ENCODE measurements at regions not wholly inside any gene's neighbourhood (a gene's known extent, or its start where the extent isn't known, plus 50 kb on each side); places are given as distances from the start of the nearest gene placed in this dataset.

DNA sequence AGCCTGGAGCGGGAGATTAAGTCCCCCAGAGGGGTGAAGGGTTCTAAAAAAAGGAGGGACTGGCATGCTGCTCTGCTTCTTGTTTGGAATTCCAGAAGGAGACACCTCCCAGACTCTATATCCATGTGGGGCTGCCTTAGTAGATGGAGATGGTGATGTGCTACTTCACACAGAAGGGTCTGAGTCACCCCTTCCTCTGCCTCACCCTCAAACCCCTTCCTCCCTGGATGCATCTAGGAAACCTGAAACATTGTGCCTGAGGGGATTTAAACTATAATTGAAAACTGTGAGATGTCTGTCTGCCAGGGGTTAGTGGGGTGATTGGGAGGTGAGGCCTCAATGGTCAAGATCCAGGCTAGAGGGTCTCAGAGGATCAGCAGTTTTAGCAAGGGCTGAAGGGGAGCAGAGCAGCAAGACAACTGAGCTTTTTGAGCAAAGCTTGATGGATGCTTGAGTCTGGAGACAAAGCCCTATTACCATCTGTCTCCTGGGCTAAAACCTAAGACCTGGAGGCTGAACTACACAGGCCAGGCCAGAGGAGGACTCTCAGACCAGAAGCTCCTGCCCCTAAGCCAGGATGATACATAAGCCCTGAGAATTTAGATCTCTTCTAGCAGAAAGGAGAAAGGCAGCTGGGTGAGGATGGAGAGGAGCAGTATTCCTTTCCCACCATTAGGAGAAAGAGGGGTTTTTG, 314.7 kb upstream of the ATP2B1 start:
- Histone ChIP-seq H3K27me3 (ENCODE audit: control insufficient read depth, insufficient read depth, low read length) (no peaks in the 10 kb centered on the region), H3K4me3 (ENCODE audit: low read depth, low read length) (no peak overlapping the region), H3K36me3 (ENCODE audit: control insufficient read depth, insufficient read depth, low read length) (no peaks in the 10 kb centered on the region), H3K4me1 (ENCODE audit: control insufficient read depth, insufficient read depth, low read length, poor library complexity, severe bottlenecking) (peaks cover 7% of the 10 kb centered on the region), H3K27ac (ENCODE audit: insufficient read depth, low read length, poor library complexity, severe bottlenecking) (no peak overlapping the region), H3K9me3 (ENCODE audit: control insufficient read depth in 2 of 2, low read length in 2 of 2) (no peaks in the 10 kb centered on the region)
- DNase-seq = no peak
- Mint-ChIP-seq H3K27ac (no peak overlapping the region), H3K4me1 (peaks cover 3 to 7% (median 4%) of the 10 kb centered on the region in 4 donors), H3K4me3 (no peak overlapping the region), H3K27me3 (no peaks in the 10 kb centered on the region), H3K36me3 (no peaks in the 10 kb centered on the region), H3K9me3 (no peaks in the 10 kb centered on the region)
- ATAC-seq (ENCODE audit: low read depth in 2 of 2) = no peak

DNA sequence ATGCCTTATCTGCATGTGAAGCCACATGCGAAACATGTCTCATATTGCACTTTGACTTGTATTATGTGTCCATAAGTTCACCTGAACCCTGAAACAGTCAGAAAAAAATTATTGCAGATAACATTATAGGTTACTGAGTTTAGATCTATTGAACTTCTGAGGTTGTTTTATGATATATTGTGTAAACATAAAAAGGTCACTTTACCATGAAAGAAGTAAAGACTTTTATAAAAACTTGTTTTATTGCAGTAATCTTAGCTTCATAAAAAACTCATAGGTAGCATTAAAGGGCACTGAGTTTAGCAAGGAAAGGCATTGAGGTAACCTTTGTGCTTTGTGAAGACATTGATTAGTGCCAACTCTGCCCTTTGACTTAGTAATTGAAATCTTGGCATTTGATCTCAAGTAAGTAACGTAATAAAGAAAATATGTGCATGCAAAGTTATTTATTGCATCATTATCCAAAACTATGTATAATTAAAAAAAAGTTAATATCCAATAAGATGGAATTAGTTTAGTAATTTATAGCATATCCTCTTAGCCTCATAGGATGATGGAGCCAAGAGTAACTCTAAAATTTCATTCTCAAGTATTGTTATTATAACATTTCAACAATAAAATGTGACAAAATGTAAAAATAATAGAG, 313.3 kb upstream of the ATP2B1 start:
- H3K9me3 Mint-ChIP-seq = no peaks in the 10 kb centered on the region
- ATAC-seq (ENCODE audit: low read depth in 2 of 2) = no peak
- no peak overlapping the region for H3K27ac ChIP-seq (ENCODE audit: insufficient read depth, low read length, poor library complexity, severe bottlenecking)

DNA sequence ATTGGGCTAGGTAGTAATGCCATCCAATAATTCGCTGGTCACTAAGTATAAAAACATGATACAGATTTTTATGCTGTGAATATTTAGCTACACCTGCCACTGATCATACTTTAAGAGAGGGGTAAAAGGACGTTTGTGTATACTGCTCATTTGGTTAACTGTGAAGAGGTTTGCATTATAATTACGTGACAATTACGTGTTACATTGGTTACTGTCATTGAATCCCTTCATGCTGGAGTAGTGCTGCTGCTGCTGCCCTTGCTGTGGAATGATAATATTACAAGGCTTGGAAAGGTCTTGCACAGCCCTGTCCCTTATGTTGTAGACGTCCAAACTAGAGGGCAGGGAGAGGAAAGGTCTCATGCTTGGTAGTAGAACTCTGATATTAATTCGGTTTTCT, 312.2 kb upstream of the ATP2B1 start:
- DNase-seq = no peak
- Mint-ChIP-seq H3K36me3 (no peaks in the 10 kb centered on the region), H3K4me1 (no peaks in the 10 kb centered on the region), H3K4me3 (no peak overlapping the region), H3K9me3 (no peaks in the 10 kb centered on the region), H3K27me3 (no peaks in the 10 kb centered on the region), H3K27ac (no peak overlapping the region)
- H3K4me1 ChIP-seq (ENCODE audit: control insufficient read depth, insufficient read depth, low read length, poor library complexity, severe bottlenecking) = no peaks in the 10 kb centered on the region
- no peak overlapping the region for H3K27ac ChIP-seq (ENCODE audit: insufficient read depth, low read length, poor library complexity, severe bottlenecking)
- H3K9me3 ChIP-seq (ENCODE audit: control insufficient read depth in 2 of 2, low read length in 2 of 2) = no peaks in the 10 kb centered on the region
- no peak overlapping the region for H3K4me3 ChIP-seq (ENCODE audit: low read depth, low read length)
- H3K36me3 ChIP-seq (ENCODE audit: control insufficient read depth, insufficient read depth, low read length) = no peaks in the 10 kb centered on the region
- no peak for ATAC-seq (ENCODE audit: low read depth in 2 of 2)
- no peaks in the 10 kb centered on the region for H3K27me3 ChIP-seq (ENCODE audit: control insufficient read depth, insufficient read depth, low read length)

More for the DNA sequence above, 313.3 kb upstream of the ATP2B1 start:
- H3K36me3 ChIP-seq (ENCODE audit: control insufficient read depth, insufficient read depth, low read length) = no peaks in the 10 kb centered on the region
- H3K36me3 Mint-ChIP-seq = no peaks in the 10 kb centered on the region
- no peak overlapping the region for H3K4me3 Mint-ChIP-seq
- no peaks in the 10 kb centered on the region for H3K27me3 Mint-ChIP-seq
- no peak for DNase-seq
- H3K4me3 ChIP-seq (ENCODE audit: low read depth, low read length) = no peak overlapping the region
- H3K27ac Mint-ChIP-seq = no peak overlapping the region
- no peaks in the 10 kb centered on the region for H3K9me3 ChIP-seq (ENCODE audit: control insufficient read depth in 2 of 2, low read length in 2 of 2)
- no peaks in the 10 kb centered on the region for H3K27me3 ChIP-seq (ENCODE audit: control insufficient read depth, insufficient read depth, low read length)
- H3K4me1 Mint-ChIP-seq = no peaks in the 10 kb centered on the region
- H3K4me1 ChIP-seq (ENCODE audit: control insufficient read depth, insufficient read depth, low read length, poor library complexity, severe bottlenecking) = no peaks in the 10 kb centered on the region

DNA sequence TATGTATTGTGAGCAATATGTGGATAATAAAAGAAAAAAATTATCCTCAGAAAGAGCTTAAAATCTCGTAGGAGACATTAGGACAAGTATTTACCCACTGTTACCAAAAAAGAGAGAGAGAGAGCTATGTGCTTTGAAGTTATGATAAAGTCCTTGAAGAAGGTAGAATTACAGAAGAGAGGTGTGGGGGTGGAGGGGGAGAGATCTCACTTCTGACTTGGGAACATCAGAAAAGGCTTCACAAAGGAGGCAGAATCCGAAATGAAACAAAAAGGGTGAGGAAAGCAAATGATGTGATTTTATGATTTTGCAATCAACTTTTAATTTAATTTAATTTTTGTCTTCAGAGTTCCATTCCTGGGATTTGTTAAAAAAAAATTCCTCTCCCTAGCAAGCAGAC, 311.8 kb upstream of the ATP2B1 start:
- H3K27ac ChIP-seq (ENCODE audit: insufficient read depth, low read length, poor library complexity, severe bottlenecking) = no peak overlapping the region
- no peaks in the 10 kb centered on the region for H3K36me3 Mint-ChIP-seq
- no peaks in the 10 kb centered on the region for H3K4me1 Mint-ChIP-seq
- H3K27me3 ChIP-seq (ENCODE audit: control insufficient read depth, insufficient read depth, low read length) = no peaks in the 10 kb centered on the region
- H3K4me3 Mint-ChIP-seq = no peak overlapping the region
- H3K27ac Mint-ChIP-seq = peak overlapping the region in 1 of 3 donors; percentile 19
- ATAC-seq (ENCODE audit: low read depth in 2 of 2) (no peak), DNase-seq (no peak)
- no peaks in the 10 kb centered on the region for H3K27me3 Mint-ChIP-seq
- H3K4me3 ChIP-seq (ENCODE audit: low read depth, low read length) = no peak overlapping the region
- H3K9me3 Mint-ChIP-seq = no peaks in the 10 kb centered on the region
- no peaks in the 10 kb centered on the region for H3K36me3 ChIP-seq (ENCODE audit: control insufficient read depth, insufficient read depth, low read length)
- no peaks in the 10 kb centered on the region for H3K9me3 ChIP-seq (ENCODE audit: control insufficient read depth in 2 of 2, low read length in 2 of 2)
- no peaks in the 10 kb centered on the region for H3K4me1 ChIP-seq (ENCODE audit: control insufficient read depth, insufficient read depth, low read length, poor library complexity, severe bottlenecking)

DNA sequence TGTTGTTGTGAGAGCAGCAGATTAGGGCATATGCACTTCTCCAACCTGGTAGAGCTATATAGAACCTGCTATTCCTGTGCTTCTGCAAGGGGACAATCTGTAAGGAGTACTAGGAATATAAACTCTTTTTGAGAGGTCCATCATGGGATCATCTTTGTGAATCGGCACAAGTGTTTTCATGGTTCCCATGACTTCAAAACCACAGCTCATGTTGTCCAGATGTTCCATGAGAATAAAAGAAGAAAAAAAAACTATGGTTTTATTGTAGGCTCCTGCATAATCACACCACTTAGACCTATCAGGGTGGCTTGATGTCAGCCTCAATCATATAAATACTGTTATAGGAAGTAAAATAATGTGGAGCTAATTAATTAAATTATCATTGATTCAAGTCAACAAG, 311.4 kb upstream of the ATP2B1 start:
- Histone ChIP-seq H3K9me3 (ENCODE audit: control insufficient read depth in 2 of 2, low read length in 2 of 2) (no peaks in the 10 kb centered on the region), H3K36me3 (ENCODE audit: control insufficient read depth, insufficient read depth, low read length) (no peaks in the 10 kb centered on the region), H3K27me3 (ENCODE audit: control insufficient read depth, insufficient read depth, low read length) (no peaks in the 10 kb centered on the region), H3K4me1 (ENCODE audit: control insufficient read depth, insufficient read depth, low read length, poor library complexity, severe bottlenecking) (no peaks in the 10 kb centered on the region), H3K4me3 (ENCODE audit: low read depth, low read length) (no peak overlapping the region), H3K27ac (ENCODE audit: insufficient read depth, low read length, poor library complexity, severe bottlenecking) (no peak overlapping the region)
- Mint-ChIP-seq H3K36me3 (no peaks in the 10 kb centered on the region), H3K9me3 (no peaks in the 10 kb centered on the region), H3K27ac (peak overlapping the region in 1 of 3 donors; percentile 19), H3K4me1 (no peaks in the 10 kb centered on the region), H3K4me3 (no peak overlapping the region), H3K27me3 (no peaks in the 10 kb centered on the region)
- DNase-seq = no peak
- ATAC-seq (ENCODE audit: low read depth in 2 of 2) = no peak

DNA sequence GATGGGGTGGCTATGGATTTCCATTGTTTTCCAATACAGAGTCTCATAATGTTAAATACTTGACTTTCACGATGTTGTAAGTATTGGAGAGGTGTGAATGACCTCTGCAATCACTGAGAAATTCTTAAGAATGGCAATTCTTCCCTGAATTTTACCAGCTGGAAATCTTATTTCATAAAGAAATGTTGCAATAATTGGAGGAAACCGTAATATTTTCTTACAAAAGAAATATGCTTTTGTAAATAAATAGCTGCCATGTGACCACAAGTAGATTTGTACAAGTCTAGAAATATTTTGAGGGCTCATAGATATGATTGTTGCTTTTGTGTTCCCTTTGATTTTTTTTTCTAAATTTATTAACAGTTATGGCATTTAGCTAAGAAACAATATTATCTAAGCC, 308.7 kb upstream of the ATP2B1 start:
- DNase-seq (no peak), ATAC-seq (ENCODE audit: low read depth in 2 of 2) (no peak)
- Mint-ChIP-seq H3K36me3 (no peaks in the 10 kb centered on the region), H3K27ac (no peak overlapping the region), H3K4me3 (no peak overlapping the region), H3K27me3 (no peaks in the 10 kb centered on the region), H3K9me3 (no peaks in the 10 kb centered on the region), H3K4me1 (peaks cover 0 to 8% (median 5%) of the 10 kb centered on the region in 4 donors)
- H3K27me3 ChIP-seq (ENCODE audit: control insufficient read depth, insufficient read depth, low read length) = no peaks in the 10 kb centered on the region
- H3K27ac ChIP-seq (ENCODE audit: insufficient read depth, low read length, poor library complexity, severe bottlenecking) = no peak overlapping the region
- H3K9me3 ChIP-seq (ENCODE audit: control insufficient read depth in 2 of 2, low read length in 2 of 2) = no peaks in the 10 kb centered on the region
- no peak overlapping the region for H3K4me3 ChIP-seq (ENCODE audit: low read depth, low read length)
- no peaks in the 10 kb centered on the region for H3K36me3 ChIP-seq (ENCODE audit: control insufficient read depth, insufficient read depth, low read length)
- H3K4me1 ChIP-seq (ENCODE audit: control insufficient read depth, insufficient read depth, low read length, poor library complexity, severe bottlenecking) = no peaks in the 10 kb centered on the region

DNA sequence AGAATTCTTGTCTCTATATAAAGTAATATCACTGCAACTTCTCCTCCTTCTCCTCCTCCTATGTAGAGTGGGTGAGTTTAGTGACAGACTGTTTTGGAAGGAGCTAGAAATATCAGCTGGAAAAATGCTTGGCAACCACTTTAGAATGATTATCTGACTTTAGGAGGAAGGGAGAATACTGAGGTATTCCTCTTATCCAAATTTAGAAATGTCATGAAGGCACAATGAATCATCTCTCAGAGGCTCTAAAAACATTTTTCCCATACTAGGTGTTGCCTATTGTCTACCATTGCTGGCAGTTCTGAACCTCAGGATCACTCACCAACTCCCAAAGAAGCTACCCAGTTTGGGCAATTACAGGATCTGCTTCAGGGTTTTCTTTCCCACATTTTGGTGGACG, 306.6 kb upstream of the ATP2B1 start:
- no peak overlapping the region for H3K4me3 ChIP-seq (ENCODE audit: low read depth, low read length)
- H3K36me3 Mint-ChIP-seq = no peaks in the 10 kb centered on the region
- H3K27me3 ChIP-seq (ENCODE audit: control insufficient read depth, insufficient read depth, low read length) = no peaks in the 10 kb centered on the region
- no peak overlapping the region for H3K27ac Mint-ChIP-seq
- H3K27ac ChIP-seq (ENCODE audit: insufficient read depth, low read length, poor library complexity, severe bottlenecking) = no peak overlapping the region
- H3K27me3 Mint-ChIP-seq = peaks cover 4% of the 10 kb centered on the region
- H3K4me1 Mint-ChIP-seq = peaks cover 0 to 8% (median 5%) of the 10 kb centered on the region in 4 donors
- no peaks in the 10 kb centered on the region for H3K9me3 ChIP-seq (ENCODE audit: control insufficient read depth in 2 of 2, low read length in 2 of 2)
- no peak overlapping the region for H3K4me3 Mint-ChIP-seq
- H3K4me1 ChIP-seq (ENCODE audit: control insufficient read depth, insufficient read depth, low read length, poor library complexity, severe bottlenecking) = no peaks in the 10 kb centered on the region
- DNase-seq (no peak), ATAC-seq (ENCODE audit: low read depth in 2 of 2) (no peak)
- no peaks in the 10 kb centered on the region for H3K36me3 ChIP-seq (ENCODE audit: control insufficient read depth, insufficient read depth, low read length)
- no peaks in the 10 kb centered on the region for H3K9me3 Mint-ChIP-seq

DNA sequence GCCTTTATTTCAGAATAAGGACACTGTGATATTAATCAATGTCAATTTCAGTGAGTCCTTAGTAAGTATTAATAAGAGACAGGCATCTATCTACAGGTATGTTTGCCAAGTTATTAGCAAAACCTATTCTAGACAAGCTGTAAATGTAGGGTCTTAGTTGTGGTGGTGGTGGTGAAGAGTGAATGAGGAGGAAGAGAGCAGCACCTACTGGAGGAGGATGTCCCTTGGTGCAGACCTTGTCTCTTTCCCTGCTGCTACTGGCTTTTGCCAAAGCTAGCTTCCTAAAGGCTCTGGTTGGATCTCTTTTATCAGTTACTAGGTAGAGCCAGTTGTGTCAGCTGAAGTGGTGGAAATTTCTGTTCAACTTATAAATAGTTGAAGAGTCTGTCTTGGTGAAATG, 304.8 kb upstream of the ATP2B1 start:
- H3K36me3 ChIP-seq (ENCODE audit: control insufficient read depth, insufficient read depth, low read length) = no peaks in the 10 kb centered on the region
- H3K4me1 ChIP-seq (ENCODE audit: control insufficient read depth, insufficient read depth, low read length, poor library complexity, severe bottlenecking) = no peaks in the 10 kb centered on the region
- no peak overlapping the region for H3K4me3 Mint-ChIP-seq
- no peak overlapping the region for H3K27ac ChIP-seq (ENCODE audit: insufficient read depth, low read length, poor library complexity, severe bottlenecking)
- H3K9me3 Mint-ChIP-seq = peaks cover 0 to 2% (median 0%) of the 10 kb centered on the region in 7 donors
- H3K27me3 Mint-ChIP-seq = peaks cover 4% of the 10 kb centered on the region
- ATAC-seq (ENCODE audit: low read depth in 2 of 2) (no peak), DNase-seq (peak in 2 of 3 donors; percentile 22 to 23)
- no peaks in the 10 kb centered on the region for H3K27me3 ChIP-seq (ENCODE audit: control insufficient read depth, insufficient read depth, low read length)
- H3K27ac Mint-ChIP-seq = peak overlapping the region; percentile 42 to 67 (median 45)
- no peak overlapping the region for H3K4me3 ChIP-seq (ENCODE audit: low read depth, low read length)
- no peaks in the 10 kb centered on the region for H3K9me3 ChIP-seq (ENCODE audit: control insufficient read depth in 2 of 2, low read length in 2 of 2)
- peaks cover 0 to 8% (median 5%) of the 10 kb centered on the region in 4 donors for H3K4me1 Mint-ChIP-seq
- H3K36me3 Mint-ChIP-seq = no peaks in the 10 kb centered on the region

Measured in CD4-positive, CD25-positive, alpha-beta regulatory T cell (primary cell).